AG09309 (cell line): ENCODE measurements at regions not wholly inside any gene's neighbourhood (a gene's known extent, or its start where the extent isn't known, plus 50 kb on each side); places are given as distances from the start of the nearest gene placed in this dataset.

Experiments used
- DNase-seq: peaks from one replicate; pipeline ENCODE4 v3.0.0-alpha.2; 2010; ENCODE audit warnings: low read depth
- H3K4me3 ChIP-seq: 2 replicates; pipeline ENCODE4 v1.5.1; 2011; ENCODE audit warnings: mild to moderate bottlenecking, low read depth, low read length, moderate library complexity; ENCODE audit not compliant: control insufficient read depth
- TF ChIP-seq, protein P1 (sequence below): IDR thresholded peaks from 2 replicates; pipeline ENCODE4 v1.5.1; 2011; ENCODE audit warnings: mild to moderate bottlenecking, low read depth, low read length, inconsistent platforms; ENCODE audit not compliant: insufficient read depth, control insufficient read depth; ENCODE audit errors: missing control alignments

DNA sequence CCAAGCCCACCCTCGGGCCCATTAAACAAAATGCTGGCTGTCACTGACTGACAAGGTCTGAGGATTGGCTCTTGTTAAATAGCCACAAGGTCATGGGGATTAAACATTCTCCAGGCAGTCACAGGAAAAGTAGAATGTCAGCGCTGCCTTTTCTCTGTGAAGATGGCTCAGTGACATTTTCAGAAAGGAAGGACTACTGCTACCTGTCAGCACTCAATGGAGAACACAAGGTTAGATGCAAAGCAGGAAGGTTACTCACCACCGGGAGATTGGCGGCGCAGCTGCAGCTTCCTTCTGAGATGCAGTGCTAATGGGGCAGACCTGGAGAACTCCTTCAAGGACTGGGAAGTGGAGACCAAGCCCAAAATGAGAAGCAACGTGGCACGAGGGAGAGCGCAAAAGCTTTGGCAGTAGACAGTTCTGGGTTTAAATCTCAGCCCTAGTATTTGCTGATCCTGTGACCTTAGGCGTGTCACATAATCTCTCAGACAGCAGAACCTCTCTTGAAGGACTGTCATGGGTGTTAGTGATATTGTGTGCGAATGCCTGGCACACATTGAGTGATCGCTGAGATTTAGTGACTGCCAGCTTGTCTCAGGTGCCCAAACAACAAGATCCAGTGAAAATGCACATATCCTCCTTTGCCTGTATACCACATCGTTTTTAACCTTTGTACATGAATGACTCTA is 213.1 kb upstream of the BOD1L1 start:
- TF ChIP-seq, protein P1, sequence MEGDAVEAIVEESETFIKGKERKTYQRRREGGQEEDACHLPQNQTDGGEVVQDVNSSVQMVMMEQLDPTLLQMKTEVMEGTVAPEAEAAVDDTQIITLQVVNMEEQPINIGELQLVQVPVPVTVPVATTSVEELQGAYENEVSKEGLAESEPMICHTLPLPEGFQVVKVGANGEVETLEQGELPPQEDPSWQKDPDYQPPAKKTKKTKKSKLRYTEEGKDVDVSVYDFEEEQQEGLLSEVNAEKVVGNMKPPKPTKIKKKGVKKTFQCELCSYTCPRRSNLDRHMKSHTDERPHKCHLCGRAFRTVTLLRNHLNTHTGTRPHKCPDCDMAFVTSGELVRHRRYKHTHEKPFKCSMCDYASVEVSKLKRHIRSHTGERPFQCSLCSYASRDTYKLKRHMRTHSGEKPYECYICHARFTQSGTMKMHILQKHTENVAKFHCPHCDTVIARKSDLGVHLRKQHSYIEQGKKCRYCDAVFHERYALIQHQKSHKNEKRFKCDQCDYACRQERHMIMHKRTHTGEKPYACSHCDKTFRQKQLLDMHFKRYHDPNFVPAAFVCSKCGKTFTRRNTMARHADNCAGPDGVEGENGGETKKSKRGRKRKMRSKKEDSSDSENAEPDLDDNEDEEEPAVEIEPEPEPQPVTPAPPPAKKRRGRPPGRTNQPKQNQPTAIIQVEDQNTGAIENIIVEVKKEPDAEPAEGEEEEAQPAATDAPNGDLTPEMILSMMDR: no peak
- no peak overlapping the region for H3K4me3 ChIP-seq
- no peak for DNase-seq

DNA sequence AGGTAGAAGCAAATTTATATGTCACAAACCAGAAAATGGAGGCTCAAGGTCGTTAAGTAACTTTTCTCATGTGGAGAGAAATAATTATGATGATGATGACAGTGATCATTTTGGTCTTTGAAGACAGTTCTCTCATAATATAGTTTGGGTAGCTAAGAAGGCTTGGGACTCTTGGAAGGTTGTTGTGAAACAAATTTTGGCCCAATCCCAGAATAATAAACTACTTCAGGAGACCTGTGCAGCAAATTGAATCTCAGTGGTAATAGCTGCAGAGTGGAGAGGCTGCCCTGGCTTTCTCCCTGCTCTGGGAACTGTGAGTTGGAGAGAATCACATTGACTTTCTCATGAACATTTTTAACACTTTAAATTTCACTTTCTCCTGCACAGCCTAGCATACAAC is 217.2 kb upstream of the BOD1L1 start:
- H3K4me3 ChIP-seq: no peak overlapping the region
- TF ChIP-seq, protein P1: no peak
- DNase-seq: no peak

DNA sequence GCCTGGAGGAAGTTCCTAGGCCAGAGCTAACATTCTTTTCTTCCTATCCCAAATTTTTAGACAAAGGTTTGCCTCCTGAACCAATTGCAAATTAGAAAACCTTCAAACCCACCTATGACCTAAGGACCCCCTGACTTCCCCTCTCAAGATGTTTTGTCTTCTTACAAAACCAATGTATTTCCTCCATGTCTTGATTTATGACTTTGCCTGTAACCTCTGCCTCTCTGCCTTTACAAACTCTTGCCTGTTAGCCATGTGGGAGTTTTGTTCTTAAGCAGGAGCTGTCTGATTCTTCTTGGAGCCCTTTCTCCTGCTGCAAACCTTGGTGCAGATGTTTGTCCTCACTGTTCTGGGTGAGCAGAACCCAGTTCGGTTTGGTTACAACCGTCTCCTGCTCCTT is 222.3 kb upstream of the BOD1L1 start:
- TF ChIP-seq, protein P1: no peak
- H3K4me3 ChIP-seq: no peak overlapping the region
- DNase-seq: no peak

DNA sequence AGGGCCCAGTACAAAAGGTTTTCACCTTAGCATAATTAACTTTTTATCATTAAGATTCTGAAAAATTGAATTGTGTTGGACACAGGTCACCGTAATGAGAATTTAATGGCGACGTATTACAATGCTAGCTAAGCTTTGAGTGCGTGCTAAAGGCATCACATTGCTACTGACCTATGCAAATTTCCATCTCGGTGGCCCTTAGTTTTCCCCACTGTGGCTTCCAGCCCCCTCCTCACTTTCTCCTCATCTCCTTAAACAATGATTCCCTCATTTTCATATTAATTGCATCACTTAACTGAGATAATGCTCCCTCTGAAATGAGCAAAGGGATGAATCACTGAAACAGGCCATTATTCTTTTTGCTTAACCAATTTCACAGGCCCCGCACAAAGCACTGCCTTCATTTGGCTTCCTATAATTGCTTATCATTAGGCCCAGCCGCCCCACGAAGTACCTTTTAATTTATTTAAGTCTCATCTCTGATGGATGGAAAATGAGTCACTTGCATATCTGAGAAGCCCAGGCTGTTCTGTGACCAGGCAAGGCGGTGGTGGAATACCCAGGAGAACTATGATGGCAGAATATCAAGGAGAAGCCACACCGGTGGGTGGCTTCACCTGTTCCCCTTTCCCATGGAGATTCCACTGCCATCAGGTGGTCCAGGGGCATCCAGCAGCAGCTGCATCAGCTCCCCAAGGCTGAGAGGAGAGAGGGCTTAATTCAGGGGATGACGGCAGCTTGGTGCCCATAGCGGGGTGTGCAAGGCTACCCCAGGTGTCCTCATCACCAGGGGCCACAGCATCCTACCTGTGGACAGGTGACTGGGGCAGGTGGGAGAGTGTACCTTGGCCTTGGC is 223.8 kb upstream of the BOD1L1 start:
- TF ChIP-seq, protein P1: no peak
- no peak overlapping the region for H3K4me3 ChIP-seq
- no peak for DNase-seq

DNA sequence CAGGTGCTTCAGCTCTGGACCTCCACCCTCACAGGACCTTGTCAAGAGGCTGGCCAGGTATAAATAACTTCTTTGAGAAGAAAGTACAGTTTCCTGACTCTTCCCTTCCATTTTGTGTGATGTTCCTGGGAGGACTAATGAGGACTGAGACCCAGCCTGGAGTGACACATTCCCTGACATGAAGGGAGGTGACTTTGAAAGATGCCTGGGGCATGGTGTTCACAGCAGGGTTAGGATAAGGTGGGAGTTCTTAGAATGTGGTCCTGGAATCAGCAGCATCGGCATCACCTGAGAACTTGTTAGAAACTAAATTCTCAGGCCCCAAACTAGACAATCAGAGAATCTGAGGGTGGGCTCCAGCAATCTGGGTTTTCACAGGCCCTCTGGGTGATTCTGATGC is 224.9 kb upstream of the BOD1L1 start:
- TF ChIP-seq, protein P1: no peak
- no peak overlapping the region for H3K4me3 ChIP-seq
- DNase-seq: no peak

DNA sequence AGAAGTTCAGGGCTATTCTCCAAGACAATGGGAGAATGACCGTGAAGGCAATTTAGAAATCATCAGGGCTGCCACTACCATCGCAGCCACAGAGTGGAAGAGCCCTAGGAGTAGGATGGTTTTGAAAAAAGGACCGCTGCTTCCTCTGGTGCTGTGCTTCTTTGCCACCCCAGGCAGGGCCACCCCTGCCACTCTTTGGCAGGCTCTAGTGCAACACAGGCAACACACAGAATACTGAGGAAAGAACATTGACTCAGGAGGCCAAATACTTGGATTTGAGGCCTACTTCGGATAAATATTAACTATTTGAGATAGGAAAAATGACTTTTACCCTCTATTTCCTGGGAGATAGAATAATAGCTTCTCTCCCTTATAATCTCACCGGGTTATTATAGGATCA is 228.9 kb upstream of the BOD1L1 start:
- H3K4me3 ChIP-seq: no peak overlapping the region
- DNase-seq: no peak
- TF ChIP-seq, protein P1: no peak

DNA sequence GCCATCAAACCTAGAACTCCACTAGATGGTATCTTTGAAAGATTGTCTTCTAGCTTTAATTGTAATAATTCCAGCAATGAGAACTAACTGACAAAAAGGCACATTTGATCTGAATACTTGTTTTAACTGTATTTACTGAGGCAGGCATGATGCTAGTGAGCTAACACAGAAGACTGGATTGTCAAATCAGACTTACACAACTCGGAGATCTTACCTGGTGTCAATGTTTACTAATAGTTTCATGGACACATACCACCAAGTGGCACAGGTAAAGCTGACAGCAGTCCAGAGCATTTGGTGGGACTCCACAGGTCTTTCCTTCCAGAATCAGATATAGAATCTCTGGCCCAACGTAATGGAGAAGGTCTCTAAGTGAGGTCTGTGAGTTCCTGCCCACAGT is 229.9 kb upstream of the BOD1L1 start:
- no peak for DNase-seq
- TF ChIP-seq, protein P1: no peak
- H3K4me3 ChIP-seq: no peak overlapping the region
